K562 (cell line): ENCODE measurements at regions not wholly inside any gene's neighbourhood (a gene's known extent, or its start where the extent isn't known, plus 50 kb on each side); places are given as distances from the start of the nearest gene placed in this dataset.

Experiments used
- ESRRB ChIP-seq: fragments of 250-450 bp; sonication (Bioruptor Pico); IDR thresholded peaks from 2 replicates; pipeline ENCODE4 v1.5.0; 2020; ENCODE audit warnings: mild to moderate bottlenecking, moderate library complexity, borderline replicate concordance
- FOXP1 ChIP-seq: sonication (generic); formaldehyde crosslinking; IDR thresholded peaks from 2 replicates; pipeline ENCODE4 v1.8.0; 2022; ENCODE audit warnings: mild to moderate bottlenecking, missing genetic modification reagents
- GATAD2B ChIP-seq: fragments of 450-650 bp; IDR thresholded peaks from 2 replicates; pipeline ENCODE4 v1.6.1; 2017; ENCODE audit warnings: mild to moderate bottlenecking, borderline replicate concordance
- GTF2E2 ChIP-seq: fragments of 200-800 bp; sonication (Bioruptor generic); IDR thresholded peaks from 2 replicates; pipeline ENCODE4 v1.6.1; 2016; ENCODE audit warnings: missing genetic modification characterization, missing compliant biosample characterization
- HMG20B ChIP-seq: fragments of 250-450 bp; sonication (Bioruptor Pico); IDR thresholded peaks from 2 replicates; pipeline ENCODE4 v1.5.0; 2021; ENCODE audit warnings: mild to moderate bottlenecking
- HMGXB4 ChIP-seq: sonication (generic); formaldehyde crosslinking; IDR thresholded peaks from 2 replicates; pipeline ENCODE4 v1.8.1; 2023; ENCODE audit warnings: mild to moderate bottlenecking, missing genetic modification reagents
- KLF10 ChIP-seq: fragments of 250-450 bp; sonication (Bioruptor Pico); IDR thresholded peaks from 2 replicates; pipeline ENCODE4 v1.6.1; 2021; ENCODE audit warnings: matching md5 sums
- MBD1 ChIP-seq: fragments of 250-450 bp; sonication (Bioruptor Pico); IDR thresholded peaks from 2 replicates; pipeline ENCODE4 v1.8.0; 2022; ENCODE audit warnings: inconsistent platforms
- MITF ChIP-seq: IDR thresholded peaks from 2 replicates; pipeline ENCODE4 v1.6.1; 2014; ENCODE audit warnings: antibody characterized with exemption
- NR2C2 ChIP-seq, 2 experiments: fragments of 200-800 bp in 1 of 2; sonication (Bioruptor generic) in 1 of 2; sonication (generic) in 1 of 2; formaldehyde crosslinking in 1 of 2; IDR thresholded peaks; 2 replicates each; pipeline versions ENCODE4 v1.6.1 to v1.8.0; 2016 to 2022; ENCODE audit warnings: mild to moderate bottlenecking in 1 of 2, missing compliant biosample characterization in 1 of 2, missing genetic modification characterization in 1 of 2, missing genetic modification reagents in 1 of 2
- NR3C1 ChIP-seq: sonication (generic); formaldehyde crosslinking; IDR thresholded peaks from 2 replicates; pipeline ENCODE4 v1.8.1; 2022; ENCODE audit warnings: missing genetic modification reagents
- PHB ChIP-seq: fragments of 250-450 bp; sonication (Bioruptor Pico); IDR thresholded peaks from 2 replicates; pipeline ENCODE4 v1.5.0; 2021
- POLR2AphosphoS5 ChIP-seq: IDR thresholded peaks from 2 replicates; pipeline ENCODE4 v1.6.1; 2011; ENCODE audit warnings: mild to moderate bottlenecking, low read depth, low read length, moderate library complexity; ENCODE audit not compliant: control insufficient read depth, insufficient read depth
- PURB ChIP-seq: sonication (generic); formaldehyde crosslinking; IDR thresholded peaks from 2 replicates; pipeline ENCODE4 v1.9.0; 2021; ENCODE audit warnings: low read depth, mild to moderate bottlenecking, missing genetic modification reagents
- TAF15 ChIP-seq: fragments of 200-400 bp; formaldehyde crosslinking; IDR thresholded peaks from 2 replicates; pipeline ENCODE4 v1.6.1; 2017; ENCODE audit warnings: mild to moderate bottlenecking, low read depth, low read length, moderate library complexity
- TEAD4 ChIP-seq, 2 experiments: sonication (generic) in 1 of 2; formaldehyde crosslinking in 1 of 2; IDR thresholded peaks; 2 replicates each; pipeline versions ENCODE4 v1.6.1 to v1.8.0; 2012 to 2022; ENCODE audit warnings: borderline replicate concordance in 1 of 2, inconsistent platforms in 1 of 2, low read length in 1 of 2, mild to moderate bottlenecking in 1 of 2, missing genetic modification reagents in 1 of 2
- ZBTB49 ChIP-seq: sonication (generic); formaldehyde crosslinking; IDR thresholded peaks from 2 replicates; pipeline ENCODE4 v1.8.0; 2022; ENCODE audit warnings: missing genetic modification reagents, mild to moderate bottlenecking, borderline replicate concordance
- ZFPM2 ChIP-seq: fragments of 250-450 bp; sonication (Bioruptor Pico); IDR thresholded peaks from 2 replicates; pipeline ENCODE4 v1.5.1; 2022; ENCODE audit warnings: mild to moderate bottlenecking
- ZNF146 ChIP-seq: IDR thresholded peaks from one replicate; pipeline ENCODE4 v1.6.1; 2018; ENCODE audit warnings: missing compliant biosample characterization; ENCODE audit not compliant: unreplicated experiment
- ZNF79 ChIP-seq: fragments of 250-450 bp; sonication (Bioruptor Pico); IDR thresholded peaks from 2 replicates; pipeline ENCODE4 v1.4.0; 2020; ENCODE audit warnings: low read depth, mild to moderate bottlenecking, moderate library complexity

GRCh38 chr22:22976033-22976922 is 88.7 kb downstream of the IGLL5 start (continued):
- TF ChIP-seq GTF2E2 (tag) (no peak), ZFPM2 (no peak), GATAD2B (no peak), MBD1 (CRISPR knock-in tag) (no peak), TEAD4 (IDR thresholded peaks at IDR 0.05; ENCODE audit: low read length) (no peak), TEAD4 (CRISPR knock-in tag; IDR thresholded peaks at IDR 0.05; ENCODE audit: borderline replicate concordance) (0 out of 2 replicates have a peak, but pooled peaks have one; percentile 26), MITF (no peak), ESRRB (CRISPR knock-in tag) (no peak), NR3C1 (CRISPR knock-in tag) (0 out of 2 replicates have a peak, but pooled peaks have one; percentile 5), ZNF79 (CRISPR knock-in tag) (no peak), HMG20B (CRISPR knock-in tag) (no peak), NR2C2 (CRISPR knock-in tag; IDR thresholded peaks at IDR 0.05) (peak; percentile 74; the same call in 1 of the 2 replicates), NR2C2 (tag; IDR thresholded peaks at IDR 0.05) (no peak), TAF15 (no peak), POLR2AphosphoS5 (no peak), KLF10 (CRISPR knock-in tag) (no peak), FOXP1 (CRISPR knock-in tag) (peak; percentile 74; the same call in 1 of the 2 replicates), PURB (CRISPR knock-in tag) (peak; percentile 85; the same call in 1 of the 2 replicates), ZNF146 (CRISPR knock-in tag) (no peak), HMGXB4 (CRISPR knock-in tag) (no peak; the same call in 1 of the 2 replicates), PHB (CRISPR knock-in tag) (no peak), ZBTB49 (CRISPR knock-in tag) (no peak)
